ENCODE measurements at regions not wholly inside any gene's neighbourhood (a gene's known extent, or its start where the extent isn't known, plus 50 kb on each side); places are given as distances from the start of the nearest gene placed in this dataset.
A peak's percentile ranks its signal among the peaks of the same experiment; 100 is the strongest.
"Not testable (repeated sequence)": the region's sequence is repeated elsewhere in the genome, so short reads cannot be mapped to it uniquely, and the experiment has no call there.

GRCh38 chr6:135728589-135728988, 122.9 kb upstream of the PDE7B start:
- Histone ChIP-seq H3K4me3 (no peak overlapping the region), H3K27ac (peak overlapping the region; percentile 33 to 49; a peak in 5 of 6 replicates), H3K4me1 (peaks cover 5% of the 10 kb centered on the region), H3K9me3 (peaks cover 27% of the 10 kb centered on the region), H3K4me2 (peak overlapping the region; percentile 23; the same call in 2 of the 3 replicates)
- ATAC-seq: no peak
- ChIA-PET CTCF (no interaction called here), POLR2A (no interaction called here)
- FAIRE-seq: no peak
- DNase-seq (ENCODE audit: low read depth in 1 of 2, low spot score in 1 of 2): no peak
- no peak for TF ChIP-seq FOSB (CRISPR knock-in tag; IDR thresholded peaks at IDR 0.05)
- TF ChIP-seq MYC (IDR thresholded peaks at IDR 0.05; ENCODE audit: borderline replicate concordance, low read length): no peak
- TF ChIP-seq TFCP2L1 (CRISPR knock-in tag; IDR thresholded peaks at IDR 0.05): no peak
- no peak for TF ChIP-seq HMGXB4 (CRISPR knock-in tag; IDR thresholded peaks at IDR 0.05; ENCODE audit: borderline replicate concordance)
- no peak for TF ChIP-seq HEYL (CRISPR knock-in tag; IDR thresholded peaks at IDR 0.05)
- TF ChIP-seq PHF8 (IDR thresholded peaks at IDR 0.05; ENCODE audit: borderline replicate concordance, low read depth): no peak
- TF ChIP-seq ZC3H11A (IDR thresholded peaks at IDR 0.05): no peak
- WGBS (ENCODE audit: missing lambda C conversion rate): 72% methylated on average over 2 of the region's 2 CpGs

- ChIA-PET POLR2A (no interaction called here), CTCF (no interaction called here)
- Histone ChIP-seq H3K4me3 (no peak overlapping the region), H3K4me1 (peaks cover 5% of the 10 kb centered on the region; the same call in 1 of the 3 replicates), H3K9me3 (peaks cover 7% of the 10 kb centered on the region; the same call in 2 of the 3 replicates), H3K4me2 (no peak overlapping the region), H3K27ac (no peak overlapping the region)
- WGBS (ENCODE audit: missing lambda C conversion rate): 89% methylated on average over 3 of the region's 3 CpGs
- FAIRE-seq (no peak), DNase-seq (ENCODE audit: low read depth in 1 of 2, low spot score in 1 of 2) (no peak), ATAC-seq (no peak)
- TF ChIP-seq HOXB13 (CRISPR knock-in tag; IDR thresholded peaks at IDR 0.05; ENCODE audit: low read depth): no peak
- no peak for TF ChIP-seq HOXA7 (CRISPR knock-in tag; IDR thresholded peaks at IDR 0.05)
- TF ChIP-seq RAD21 (conservative IDR thresholded peaks at IDR 0.05 in 1 of 2, IDR thresholded peaks at IDR 0.05 in 1 of 2): no peak
- TF ChIP-seq HEYL (CRISPR knock-in tag; IDR thresholded peaks at IDR 0.05): no peak
- no peak for TF ChIP-seq MAFK (IDR thresholded peaks at IDR 0.05; ENCODE audit: partially characterized antibody)
- TF ChIP-seq HOXB5 (CRISPR knock-in tag; IDR thresholded peaks at IDR 0.05): no peak
- no peak for TF ChIP-seq JUN (IDR thresholded peaks at IDR 0.05)
- no peak for TF ChIP-seq KDM1A (IDR thresholded peaks at IDR 0.05; ENCODE audit: low read depth)
- no peak for TF ChIP-seq CHD4 (IDR thresholded peaks at IDR 0.05; ENCODE audit: borderline replicate concordance)
- TF ChIP-seq SREBF2 (IDR thresholded peaks at IDR 0.05): no peak
Observed at GRCh38 chr6:135731116-135731515, 120.4 kb upstream of the PDE7B start.

- H3K4me2 ChIP-seq; DNase-seq (ENCODE audit: low read depth in 1 of 2, low spot score in 1 of 2); CTCF ChIA-PET; H3K4me3 ChIP-seq; FAIRE-seq; H3K9me3 ChIP-seq; H3K4me1 ChIP-seq; H3K27ac ChIP-seq; ATAC-seq; POLR2A ChIA-PET: not testable (repeated sequence)
- WGBS (ENCODE audit: missing lambda C conversion rate): 95% methylated on average over 6 of the region's 6 CpGs
Observed at GRCh38 chr6:135736351-135736750, 115.2 kb upstream of the PDE7B start.

GRCh38 chr6:135738636-135739035, 112.9 kb upstream of the PDE7B start:
- no peak overlapping the region for H3K4me2 ChIP-seq
- DNase-seq (ENCODE audit: low read depth in 1 of 2, low spot score in 1 of 2) (no peak), FAIRE-seq (no peak), ATAC-seq (no peak)
- no peaks in the 10 kb centered on the region for H3K9me3 ChIP-seq
- H3K4me3 ChIP-seq: no peak overlapping the region
- ChIA-PET CTCF (no interaction called here), POLR2A (no interaction called here)
- H3K4me1 ChIP-seq: no peaks in the 10 kb centered on the region
- 85% methylated on average over 1 of the region's 1 CpG for WGBS (ENCODE audit: missing lambda C conversion rate)
- TF ChIP-seq ELK1 (IDR thresholded peaks at IDR 0.05; ENCODE audit: low read depth, low read length): no peak
- no peak for TF ChIP-seq HOXA7 (CRISPR knock-in tag; IDR thresholded peaks at IDR 0.05)
- no peak for TF ChIP-seq NPAS2 (CRISPR knock-in tag; IDR thresholded peaks at IDR 0.05; ENCODE audit: borderline replicate concordance)
- TF ChIP-seq RARB (CRISPR knock-in tag; IDR thresholded peaks at IDR 0.05): no peak
- no peak for TF ChIP-seq E2F6 (IDR thresholded peaks at IDR 0.05; ENCODE audit: borderline replicate concordance, low read depth)
- TF ChIP-seq CHD4 (IDR thresholded peaks at IDR 0.05; ENCODE audit: borderline replicate concordance): no peak
- TF ChIP-seq SREBF2 (IDR thresholded peaks at IDR 0.05): no peak
- no peak for TF ChIP-seq PHF8 (IDR thresholded peaks at IDR 0.05; ENCODE audit: borderline replicate concordance, low read depth)
- no peak for TF ChIP-seq CHD2 (IDR thresholded peaks at IDR 0.05; ENCODE audit: low read length, partially characterized antibody)
- TF ChIP-seq NFE2L2 (conservative IDR thresholded peaks at IDR 0.05; ENCODE audit: low read length): no peak
- no peak for TF ChIP-seq CBX8 (IDR thresholded peaks at IDR 0.05)
- H3K27ac ChIP-seq: no peak overlapping the region
